ENCODE measurements at regions not wholly inside any gene's neighbourhood (a gene's known extent, or its start where the extent isn't known, plus 50 kb on each side); places are given as distances from the start of the nearest gene placed in this dataset.
"Not testable (repeated sequence)": the region's sequence is repeated elsewhere in the genome, so short reads cannot be mapped to it uniquely, and the experiment has no call there.

DNA sequence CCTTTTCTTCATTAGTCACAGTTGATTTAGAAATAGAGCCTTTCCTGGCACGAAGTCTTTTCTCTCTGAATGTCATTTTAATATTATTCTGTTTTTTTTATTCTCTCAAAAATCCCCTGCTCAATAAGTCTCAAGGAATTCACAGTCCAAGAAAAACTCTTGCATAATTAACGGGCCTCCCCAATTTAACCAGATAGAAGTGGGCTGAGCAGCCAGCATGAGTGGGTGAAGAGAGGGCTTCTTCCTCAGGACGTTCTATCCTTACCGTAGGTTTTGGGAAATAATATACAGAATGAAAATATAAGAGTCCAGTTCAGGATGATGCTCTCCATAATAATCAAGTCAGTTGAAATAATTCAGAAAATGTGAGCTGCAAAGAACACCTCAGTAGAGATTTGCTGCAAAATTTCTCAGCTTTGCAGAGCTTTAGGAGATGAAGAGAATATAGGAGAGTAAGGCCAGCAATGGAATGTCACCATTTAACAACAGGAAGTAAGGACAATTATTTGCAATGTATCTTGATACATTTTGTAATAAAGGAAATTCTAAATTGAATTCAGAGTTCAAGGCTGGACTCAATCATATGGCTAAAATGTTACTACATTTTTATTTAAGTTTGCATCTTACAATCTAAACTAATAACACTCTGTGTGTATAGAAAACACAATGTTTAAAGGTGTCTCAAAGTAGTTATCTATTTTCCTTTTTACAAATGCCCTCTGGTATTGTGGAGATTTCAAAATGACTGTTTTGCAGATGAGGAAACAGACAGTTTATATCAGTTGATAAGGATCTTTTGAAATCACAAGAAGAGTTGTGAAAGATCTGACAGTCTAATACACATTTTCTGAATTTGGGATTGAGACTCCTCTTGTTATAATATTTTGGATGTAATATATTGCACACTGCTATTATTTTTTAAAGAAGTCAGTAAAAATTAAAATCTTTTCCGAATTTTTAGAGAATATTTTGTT, 1724.1 kb upstream of the SEL1L start:
- no peak for DNase-seq

DNA sequence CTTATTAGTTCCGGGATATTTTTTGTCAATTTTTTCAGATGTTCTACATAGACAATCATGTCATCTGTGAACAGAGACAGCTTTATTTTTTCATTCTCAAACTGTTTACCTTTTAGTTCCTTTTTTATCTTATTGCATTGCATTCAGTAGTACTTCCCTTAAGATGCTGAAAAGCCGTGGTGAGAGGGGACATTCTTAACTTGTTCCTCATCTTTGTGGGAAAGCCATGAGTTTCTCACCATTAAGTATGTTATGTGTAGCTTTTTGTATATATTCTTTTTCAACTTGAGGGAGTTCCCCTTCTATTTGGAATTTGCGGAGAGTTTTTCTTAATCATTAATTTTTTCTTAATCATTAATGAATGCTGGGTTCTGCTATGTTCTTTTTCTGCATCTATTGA, 1727.1 kb upstream of the SEL1L start:
- no peak for DNase-seq

DNA sequence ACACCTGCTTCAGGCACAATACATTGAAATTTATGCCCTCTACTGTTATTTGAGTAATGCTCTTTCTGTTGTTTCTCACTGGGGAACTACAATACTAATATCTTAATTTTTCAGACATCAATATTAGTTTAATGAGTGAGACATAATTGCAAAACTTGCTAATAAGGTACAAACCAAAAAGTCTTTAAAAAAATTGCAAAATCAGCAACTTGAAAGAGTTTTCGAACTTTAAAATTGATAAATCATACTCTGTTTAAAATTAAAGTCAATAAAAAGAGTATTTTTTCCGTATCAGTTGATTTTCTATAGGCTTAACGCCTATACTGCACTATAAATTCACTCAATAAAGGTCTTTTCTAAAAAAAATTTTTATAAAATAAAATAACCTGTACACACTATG, 1735.9 kb upstream of the SEL1L start:
- no peak for DNase-seq

DNA sequence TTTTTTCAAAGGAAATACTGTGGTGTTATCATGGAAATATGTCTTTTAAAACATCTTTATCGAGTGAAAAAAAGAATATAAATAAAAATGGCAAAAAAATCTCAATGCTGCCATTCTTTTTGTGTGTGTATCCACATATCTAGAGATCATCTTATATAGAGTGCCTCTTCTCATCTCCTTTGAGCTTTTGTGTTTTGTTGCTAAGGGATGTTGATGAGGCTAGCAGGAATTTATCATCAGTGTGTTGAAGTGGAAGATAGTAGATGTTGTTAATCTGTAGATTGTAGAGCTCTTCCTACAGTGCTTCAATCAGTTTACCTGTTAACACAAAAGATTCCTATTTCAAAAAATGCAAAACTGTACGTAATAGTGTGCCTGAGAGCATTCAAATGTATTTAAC, 1738.0 kb upstream of the SEL1L start:
- no peak for DNase-seq

DNA sequence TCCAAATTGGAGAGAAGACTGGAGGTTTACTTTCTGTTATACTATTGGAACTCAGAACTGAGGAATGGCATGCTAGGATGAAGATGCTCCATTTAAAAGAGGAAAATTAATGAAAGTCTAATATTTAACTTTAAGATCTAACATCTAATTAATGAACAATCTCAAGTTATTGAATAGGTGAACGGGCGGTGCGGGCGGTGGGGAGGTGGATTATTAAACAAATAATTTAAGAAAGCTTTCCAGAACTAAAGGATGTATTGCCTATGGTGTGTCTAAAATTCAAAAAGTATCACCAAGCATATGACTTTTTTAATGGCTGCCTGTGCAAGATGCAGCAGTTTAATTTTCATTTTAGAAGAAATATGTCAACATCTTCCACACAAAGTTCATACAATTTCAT, 1747.1 kb upstream of the SEL1L start:
- DNase-seq, result no peak

DNA sequence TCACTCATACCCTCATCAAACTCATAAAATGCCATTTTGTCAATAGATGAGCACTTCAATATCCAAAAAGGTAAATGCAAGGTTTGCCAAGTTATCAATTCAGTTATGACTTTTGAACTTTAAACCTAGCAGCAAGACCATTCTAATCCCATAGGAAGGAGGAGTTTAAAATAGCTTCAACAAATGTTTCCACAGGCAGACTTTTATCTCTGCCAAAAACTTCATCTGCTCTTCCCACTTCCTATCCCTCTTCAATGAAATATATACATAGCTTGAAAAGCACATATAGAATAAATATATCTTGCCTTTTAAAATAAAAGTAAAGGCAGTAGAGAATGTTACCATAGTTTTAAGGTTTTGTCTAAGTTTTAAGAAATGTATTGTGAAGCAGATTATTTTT, 1749.1 kb upstream of the SEL1L start:
- no peak for DNase-seq

DNA sequence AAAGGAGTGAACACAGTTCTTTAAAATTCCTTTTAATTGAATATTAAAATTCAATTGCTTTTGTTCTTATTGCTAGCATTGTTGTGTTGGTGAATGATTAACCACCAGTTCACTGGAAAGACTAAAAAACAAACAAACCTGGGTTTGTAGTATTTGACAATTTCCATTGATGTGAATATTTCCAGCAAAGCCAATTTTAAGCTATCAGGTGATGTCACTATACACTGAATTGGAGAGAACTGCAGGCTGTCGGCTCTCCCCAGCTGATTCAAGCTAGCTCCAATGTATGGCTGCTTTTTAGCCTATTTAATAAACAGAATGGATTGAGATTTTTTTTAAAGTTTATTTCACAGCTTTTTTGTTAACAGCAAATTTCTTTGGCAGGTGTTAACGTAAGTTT, 1753.6 kb upstream of the SEL1L start:
- DNase-seq, result no peak

DNA sequence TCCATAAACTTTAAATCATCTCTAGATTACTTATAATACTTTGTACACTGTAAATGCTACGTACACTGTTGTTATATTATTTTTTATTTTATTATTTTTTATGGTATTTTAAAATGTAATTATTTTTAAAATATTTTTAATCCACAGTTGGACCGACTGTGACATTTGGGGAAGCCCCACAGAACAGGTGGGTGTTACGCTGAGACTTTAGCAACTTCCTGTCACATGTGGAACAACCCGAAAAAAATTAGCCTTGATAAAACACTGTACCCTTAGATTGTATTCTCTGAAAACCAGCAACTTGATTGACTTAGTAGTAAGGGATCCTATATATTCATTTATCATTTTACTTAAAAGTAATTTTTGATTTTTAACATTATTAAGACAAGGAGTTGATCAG, 1755.7 kb upstream of the SEL1L start:
- DNase-seq, result no peak

DNA sequence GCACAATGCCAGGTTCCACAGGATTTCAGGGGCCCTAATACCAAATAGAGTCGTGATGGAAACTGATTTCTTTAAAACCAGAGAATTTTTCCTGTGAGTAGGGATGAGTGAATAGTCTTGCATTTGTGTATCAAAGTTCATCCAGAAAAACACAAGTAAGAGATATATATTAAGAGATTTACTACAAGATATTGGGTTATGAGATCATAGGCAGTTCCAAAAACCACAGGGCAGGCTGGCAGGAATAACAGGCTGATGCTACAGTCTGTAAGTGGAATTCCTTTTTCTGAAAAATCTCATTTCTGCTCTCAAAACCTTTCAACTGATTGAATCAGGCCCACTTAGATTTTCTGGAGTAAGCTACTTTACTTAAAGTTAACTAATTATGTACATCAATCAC, 1756.2 kb upstream of the SEL1L start:
- no peak for DNase-seq

DNA sequence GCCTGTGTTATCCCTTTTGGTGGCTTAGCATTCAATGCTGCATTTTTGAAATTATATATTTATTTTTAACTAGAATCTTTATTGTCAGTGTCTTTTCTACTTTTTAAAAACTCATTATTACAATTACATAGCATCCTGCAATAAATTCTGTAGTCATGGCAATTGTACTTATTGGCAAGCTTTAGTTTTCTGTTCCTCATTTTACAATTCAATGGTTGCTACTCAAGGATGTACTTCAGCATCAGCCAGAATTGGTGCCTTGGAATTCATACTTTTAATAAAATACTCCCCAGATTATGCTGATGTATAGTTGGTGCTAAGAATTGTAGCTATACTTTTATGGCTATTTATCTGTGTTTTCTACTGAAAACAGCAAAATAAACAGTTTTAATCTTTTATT, 1756.8 kb upstream of the SEL1L start:
- DNase-seq, result no peak

DNA sequence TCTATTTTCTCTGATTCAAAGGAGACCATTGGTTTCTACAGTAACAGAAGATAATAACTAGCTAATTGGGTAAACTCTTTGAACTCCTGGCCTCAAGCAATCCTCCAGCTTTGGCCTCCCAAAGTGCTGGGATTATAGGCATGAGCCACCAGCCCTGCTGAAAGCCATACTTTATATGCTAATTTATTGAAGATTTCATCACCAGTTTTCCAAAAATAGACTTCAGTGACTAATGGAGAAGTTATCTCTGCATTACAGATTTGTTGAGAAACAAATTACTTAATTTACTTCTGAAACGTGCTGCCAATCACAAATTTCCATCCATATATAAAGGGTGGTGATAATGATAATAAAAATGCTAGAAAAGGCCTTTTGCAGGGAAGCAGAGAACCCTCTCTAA, 1758.1 kb upstream of the SEL1L start:
- DNase-seq, result no peak

DNA sequence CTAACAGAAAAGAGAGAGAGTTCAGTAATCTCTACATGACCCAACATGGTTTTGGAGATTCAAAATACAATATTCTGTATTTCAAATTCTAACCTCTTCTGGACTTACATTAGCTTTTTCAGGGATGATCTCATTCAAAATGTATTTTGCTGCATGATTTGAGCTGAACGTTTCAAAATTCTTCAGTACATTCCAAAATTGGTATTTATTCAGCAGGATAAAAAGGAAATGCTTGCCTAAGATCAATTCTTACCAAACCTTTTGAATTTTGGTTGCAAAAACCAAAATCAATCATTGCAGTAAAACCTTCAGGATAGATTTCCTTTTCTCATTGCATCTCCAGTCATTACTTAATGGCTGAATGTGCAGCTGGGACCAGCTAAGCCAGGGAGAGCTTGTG, 1761.3 kb upstream of the SEL1L start:
- no peak for DNase-seq

DNA sequence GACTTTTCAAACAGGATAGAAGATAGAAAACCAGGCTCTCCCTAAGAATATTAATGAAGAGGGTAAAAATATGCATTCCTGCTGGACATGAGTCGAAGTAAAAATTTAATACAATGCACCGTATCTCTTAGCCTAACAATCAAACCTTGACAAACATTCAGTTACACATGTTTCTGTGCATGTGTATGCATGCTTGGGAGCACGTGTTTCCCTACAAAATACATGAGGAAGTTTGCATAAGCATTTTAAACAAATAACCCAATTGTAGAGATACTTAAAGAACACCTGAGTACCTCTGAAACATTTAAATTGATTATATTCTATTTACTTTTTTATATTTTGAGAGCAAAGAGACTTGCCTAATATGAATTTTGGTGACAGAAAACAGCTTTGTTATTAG, 1763.7 kb upstream of the SEL1L start:
- DNase-seq, result no peak

DNA sequence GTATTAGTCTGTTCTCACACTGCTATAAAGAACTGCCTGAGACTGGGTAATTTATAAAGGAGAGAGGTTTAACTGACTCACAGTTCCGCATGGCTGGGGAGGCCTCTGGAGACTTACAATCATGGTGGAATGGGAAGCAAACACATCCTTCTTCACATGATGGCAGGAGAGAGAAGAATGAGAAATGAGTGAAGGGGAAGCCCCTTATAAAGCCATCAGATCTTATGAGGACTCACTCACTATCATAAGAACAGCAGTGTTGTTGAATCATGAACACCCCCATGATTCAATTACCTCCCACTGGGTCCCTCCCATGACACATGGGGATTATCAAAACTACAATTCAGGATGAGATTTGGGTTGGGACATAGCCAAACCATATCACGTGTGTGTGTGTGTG, 1764.4 kb upstream of the SEL1L start:
- DNase-seq, result not testable (repeated sequence)

DNA sequence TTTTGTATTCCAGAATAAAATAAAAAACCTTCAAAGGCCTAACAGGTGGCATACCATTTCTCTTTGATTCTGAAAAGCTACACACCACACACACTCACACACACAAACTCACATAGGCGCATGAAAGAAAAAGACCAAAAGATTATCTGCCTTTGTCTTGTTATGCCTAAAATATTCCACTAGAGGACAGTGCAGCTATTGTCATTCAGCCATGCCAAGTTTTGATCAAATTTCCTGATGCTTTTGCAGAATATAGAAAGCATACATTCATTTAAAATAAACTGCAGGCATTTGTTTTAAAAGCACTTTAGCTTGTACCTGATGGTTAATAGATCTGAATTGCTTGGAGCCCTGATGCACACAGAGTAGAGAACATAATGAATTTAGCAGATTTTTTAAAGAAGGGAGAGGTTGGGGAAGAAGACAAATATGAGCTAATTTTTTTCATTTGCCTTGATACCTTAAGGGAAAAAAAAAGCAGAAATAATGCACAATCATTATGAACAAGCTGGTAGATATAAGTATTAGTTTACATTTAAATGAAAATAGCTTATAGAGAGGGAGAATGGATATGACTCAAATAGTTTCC, 1766.9 kb upstream of the SEL1L start:
- no peak for DNase-seq

DNA sequence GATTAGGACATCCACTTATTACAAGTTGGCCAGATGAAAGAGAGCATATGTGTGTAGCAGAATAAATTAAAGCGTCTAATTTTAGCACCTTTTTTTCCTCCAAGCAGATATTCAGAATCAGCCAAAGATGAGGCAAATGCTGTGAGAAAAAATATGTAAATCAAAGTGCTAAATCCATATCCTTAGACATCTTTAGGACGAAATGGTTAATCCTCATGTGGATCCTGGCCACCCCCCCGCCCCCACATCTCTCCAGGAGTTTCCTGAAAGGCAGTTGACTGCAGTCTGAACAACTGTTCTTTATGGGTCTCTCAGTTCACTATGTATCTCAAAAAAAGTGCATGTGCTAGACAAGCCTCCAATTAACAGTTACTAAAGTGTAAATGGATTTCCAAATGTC, 1768.1 kb upstream of the SEL1L start:
- no peak for DNase-seq

DNA sequence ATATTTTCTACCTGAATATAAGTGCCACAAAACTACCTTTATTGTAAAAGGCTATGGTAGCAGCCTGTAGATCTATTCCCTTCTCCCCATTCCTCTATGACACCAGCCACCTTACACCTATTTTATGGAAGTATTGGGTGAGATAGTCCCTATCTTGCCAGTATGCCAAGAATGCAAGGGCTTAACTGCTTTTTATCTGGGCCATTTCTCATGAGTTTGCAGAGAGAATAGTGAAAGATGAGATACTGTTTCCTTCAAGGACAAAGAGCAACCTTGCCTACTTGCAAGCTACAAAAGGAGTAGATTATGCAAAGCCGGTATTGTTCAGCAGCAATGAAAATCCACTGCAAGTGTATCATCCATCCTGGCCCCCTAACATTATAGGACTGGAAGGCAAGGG, 1775.6 kb upstream of the SEL1L start:
- DNase-seq, result no peak

DNA sequence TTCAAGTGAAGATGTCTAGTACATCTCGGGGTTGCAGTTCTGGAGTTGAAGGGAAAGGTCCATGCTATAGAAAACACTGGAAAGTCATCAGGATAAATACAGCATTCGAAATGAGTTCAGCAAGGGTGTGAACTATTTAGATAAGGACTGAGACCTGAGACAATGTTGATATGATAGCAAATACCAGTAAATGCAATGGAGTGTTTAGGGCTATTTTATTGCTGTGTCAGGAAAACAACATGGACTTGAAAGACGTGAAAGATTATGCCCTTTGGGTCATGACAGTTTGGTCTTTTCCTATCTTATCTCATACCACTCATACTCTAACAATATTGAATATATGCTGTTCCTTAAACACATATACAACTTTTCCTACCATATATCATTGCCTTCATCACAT, 1776.2 kb upstream of the SEL1L start:
- no peak for DNase-seq

DNA sequence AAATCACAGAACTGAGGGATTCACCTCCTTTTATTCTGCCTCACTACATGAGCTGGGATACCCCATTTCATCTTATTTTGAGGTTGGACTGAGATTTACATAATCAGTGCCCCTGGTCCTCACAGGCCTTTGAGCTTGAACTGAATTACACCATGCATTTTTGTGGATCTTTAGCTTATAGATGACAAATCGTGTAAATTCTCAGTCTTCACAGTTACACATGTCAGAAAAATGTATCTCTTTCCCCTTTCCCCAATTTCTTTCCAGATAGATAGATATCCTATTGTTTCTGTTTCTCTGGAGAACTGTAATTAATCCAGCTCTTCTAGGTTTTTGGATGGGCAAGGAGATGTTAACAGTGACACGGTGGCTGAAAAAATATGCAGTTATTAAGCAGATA, 1778.9 kb upstream of the SEL1L start:
- DNase-seq, result no peak

DNA sequence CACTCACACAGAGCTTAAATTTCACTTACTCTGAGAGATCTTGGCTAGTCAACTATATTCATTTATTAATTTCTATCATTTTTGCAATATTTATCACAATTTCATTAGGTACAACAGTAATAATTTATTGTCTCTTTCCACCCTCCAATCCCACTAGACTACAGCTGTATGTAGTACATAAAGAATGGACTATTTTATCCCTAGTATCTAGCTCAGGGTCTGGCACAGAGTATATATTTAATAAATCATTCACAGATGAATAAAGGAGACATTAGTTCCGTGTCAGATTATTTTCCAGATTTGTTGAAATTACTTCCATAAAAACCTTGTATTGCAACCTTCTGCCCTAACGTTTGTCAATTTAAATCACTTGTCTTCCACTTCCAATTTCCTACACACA, 1781.1 kb upstream of the SEL1L start:
- no peak for DNase-seq

DNA sequence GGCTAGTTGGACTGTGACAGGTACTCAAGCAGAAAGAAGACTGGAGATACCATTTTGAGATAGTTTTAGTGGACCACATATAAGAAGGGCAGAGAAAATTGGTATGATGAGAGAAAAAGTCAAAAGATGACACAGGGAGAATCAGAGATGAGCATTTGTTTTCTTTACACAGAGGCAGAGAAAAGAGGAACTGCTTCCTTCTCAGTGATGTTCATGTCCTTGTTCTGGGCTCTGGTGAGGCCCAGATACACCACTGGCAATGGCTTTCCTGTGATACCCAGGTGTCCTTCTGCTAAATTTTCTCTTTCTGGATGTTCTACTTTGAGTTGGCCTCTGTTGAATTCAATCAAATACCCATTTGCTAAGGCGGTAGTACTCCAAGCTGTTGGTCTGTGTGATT, 1782.7 kb upstream of the SEL1L start:
- DNase-seq, result no peak

DNA sequence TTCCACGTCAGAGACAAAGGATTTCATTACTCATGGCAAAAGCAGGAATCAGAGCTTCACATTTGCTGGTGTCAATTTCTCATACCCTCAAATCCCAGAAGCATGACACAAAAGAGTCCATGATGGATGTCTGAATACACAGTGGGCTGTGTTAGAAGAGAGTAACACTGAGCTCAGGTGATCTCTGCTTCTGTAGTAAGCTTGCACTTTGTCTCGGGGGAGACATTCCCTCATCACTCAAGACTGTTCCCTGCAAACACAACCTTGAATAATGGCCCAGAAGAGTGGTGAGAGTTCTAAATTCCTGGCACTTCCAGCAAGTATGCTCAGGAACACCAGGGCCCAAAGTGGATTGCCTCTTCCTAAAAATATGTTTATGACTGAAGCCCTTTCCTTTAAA, 1787.2 kb upstream of the SEL1L start:
- DNase-seq, result no peak

DNA sequence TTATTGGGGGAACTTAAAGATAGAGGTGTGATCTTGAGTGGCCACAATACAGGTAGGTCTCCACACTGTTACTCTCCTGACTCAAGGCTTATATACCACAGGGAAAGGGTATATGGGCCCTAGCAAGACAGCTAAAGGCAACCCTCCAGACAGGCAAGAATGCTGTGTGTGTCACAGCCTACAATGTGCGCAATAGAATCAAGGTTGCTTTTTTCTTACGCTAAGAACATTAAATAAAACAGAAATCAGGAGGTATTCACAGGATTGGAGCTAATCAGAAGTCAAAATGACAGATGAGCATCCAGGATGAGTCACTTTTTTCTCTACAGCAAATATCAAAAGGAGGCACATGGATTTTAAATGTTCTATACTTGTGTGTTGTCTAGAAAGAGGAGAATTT, 1797.9 kb upstream of the SEL1L start:
- no peak for DNase-seq

DNA sequence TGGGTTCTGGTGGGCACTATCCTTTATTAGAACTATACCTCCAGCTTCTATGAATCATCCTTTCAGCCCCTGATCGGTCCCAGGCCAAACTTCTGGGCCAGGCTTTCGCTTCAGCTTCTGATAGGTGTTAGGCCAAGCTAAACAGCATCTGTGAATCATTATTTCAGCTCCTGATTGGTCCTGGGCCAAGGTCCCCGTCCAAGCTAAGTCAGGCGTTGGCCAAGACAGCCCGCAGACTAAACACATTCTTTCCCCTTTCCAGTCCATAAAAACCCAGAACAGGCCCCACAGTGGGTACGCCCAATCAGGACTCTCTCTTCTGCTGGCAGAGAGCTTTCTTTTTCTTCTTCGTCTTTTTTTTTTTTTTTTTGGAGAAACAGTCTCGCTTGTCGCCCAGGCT, 1808.9 kb upstream of the SEL1L start:
- no peak for DNase-seq

DNA sequence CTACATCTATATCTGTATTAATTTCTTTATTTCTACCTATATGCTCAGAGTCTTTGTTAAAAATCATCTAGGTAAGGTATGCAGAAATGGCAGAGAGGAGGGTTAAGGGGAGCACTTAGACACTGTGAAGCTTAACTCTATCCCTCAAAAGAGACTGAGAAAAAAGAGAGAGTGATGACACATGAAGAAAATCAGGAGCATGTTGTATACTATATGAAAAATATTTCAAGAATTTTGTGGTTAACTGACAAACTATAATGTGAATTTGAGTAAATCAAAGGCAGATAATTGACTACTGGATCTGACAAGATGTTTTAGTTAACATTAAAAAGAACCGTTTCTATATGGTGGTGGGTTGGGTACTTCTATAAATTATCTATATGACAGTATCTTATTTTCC, 1814.2 kb upstream of the SEL1L start:
- DNase-seq, result no peak
